ENCODE measurements at regions not wholly inside any gene's neighbourhood (a gene's known extent, or its start where the extent isn't known, plus 50 kb on each side); places are given as distances from the start of the nearest gene placed in this dataset.

- TF ChIP-seq GATA3 (IDR thresholded peaks at IDR 0.05; ENCODE audit: low read depth, low read length) (no peak), GATA2 (IDR thresholded peaks at IDR 0.05; ENCODE audit: low read depth, low read length) (no peak)
Observed at GRCh38 chr13:70985371-70985770, 877.1 kb upstream of the KLHL1 start.

- TF ChIP-seq GATA3 (IDR thresholded peaks at IDR 0.05; ENCODE audit: low read depth, low read length): no peak
- TF ChIP-seq GATA2 (IDR thresholded peaks at IDR 0.05; ENCODE audit: low read depth, low read length): no peak
Observed at GRCh38 chr13:70969321-70969720, 861.1 kb upstream of the KLHL1 start.

- TF ChIP-seq GATA2 (IDR thresholded peaks at IDR 0.05; ENCODE audit: low read depth, low read length) (no peak), GATA3 (IDR thresholded peaks at IDR 0.05; ENCODE audit: low read depth, low read length) (no peak)
Observed at GRCh38 chr13:70967564-70967963, 859.3 kb upstream of the KLHL1 start.

- no peak for TF ChIP-seq GATA2 (IDR thresholded peaks at IDR 0.05; ENCODE audit: low read depth, low read length)
- TF ChIP-seq GATA3 (IDR thresholded peaks at IDR 0.05; ENCODE audit: low read depth, low read length): no peak
Observed at GRCh38 chr13:70964874-70965273, 856.6 kb upstream of the KLHL1 start.

- TF ChIP-seq GATA2 (IDR thresholded peaks at IDR 0.05; ENCODE audit: low read depth, low read length): no peak
- TF ChIP-seq GATA3 (IDR thresholded peaks at IDR 0.05; ENCODE audit: low read depth, low read length): no peak
Observed at GRCh38 chr13:70964124-70964523, 855.9 kb upstream of the KLHL1 start.

GRCh38 chr13:70960841-70961443 is 852.7 kb upstream of the KLHL1 start:
- TF ChIP-seq GATA3 (IDR thresholded peaks at IDR 0.05; ENCODE audit: low read depth, low read length) (no peak), GATA2 (IDR thresholded peaks at IDR 0.05; ENCODE audit: low read depth, low read length) (no peak)

- no peak for TF ChIP-seq GATA3 (IDR thresholded peaks at IDR 0.05; ENCODE audit: low read depth, low read length)
- TF ChIP-seq GATA2 (IDR thresholded peaks at IDR 0.05; ENCODE audit: low read depth, low read length): no peak
Observed at GRCh38 chr13:70959035-70959775, 851.0 kb upstream of the KLHL1 start.

- no peak for TF ChIP-seq GATA3 (IDR thresholded peaks at IDR 0.05; ENCODE audit: low read depth, low read length)
- no peak for TF ChIP-seq GATA2 (IDR thresholded peaks at IDR 0.05; ENCODE audit: low read depth, low read length)
Observed at GRCh38 chr13:70955887-70956286, 847.6 kb upstream of the KLHL1 start.

- TF ChIP-seq GATA2 (IDR thresholded peaks at IDR 0.05; ENCODE audit: low read depth, low read length): no peak
- TF ChIP-seq GATA3 (IDR thresholded peaks at IDR 0.05; ENCODE audit: low read depth, low read length): no peak
Observed at GRCh38 chr13:70950664-70951063, 842.4 kb upstream of the KLHL1 start.

- TF ChIP-seq GATA2 (IDR thresholded peaks at IDR 0.05; ENCODE audit: low read depth, low read length): no peak
- TF ChIP-seq GATA3 (IDR thresholded peaks at IDR 0.05; ENCODE audit: low read depth, low read length): no peak
Observed at GRCh38 chr13:70945506-70945905, 837.3 kb upstream of the KLHL1 start.

- TF ChIP-seq GATA3 (IDR thresholded peaks at IDR 0.05; ENCODE audit: low read depth, low read length) (no peak), GATA2 (IDR thresholded peaks at IDR 0.05; ENCODE audit: low read depth, low read length) (no peak)
Observed at GRCh38 chr13:70941454-70941853, 833.2 kb upstream of the KLHL1 start.

- TF ChIP-seq GATA3 (IDR thresholded peaks at IDR 0.05; ENCODE audit: low read depth, low read length) (no peak), GATA2 (IDR thresholded peaks at IDR 0.05; ENCODE audit: low read depth, low read length) (no peak)
Observed at GRCh38 chr13:70938462-70938861, 830.2 kb upstream of the KLHL1 start.

- TF ChIP-seq GATA3 (IDR thresholded peaks at IDR 0.05; ENCODE audit: low read depth, low read length) (no peak), GATA2 (IDR thresholded peaks at IDR 0.05; ENCODE audit: low read depth, low read length) (no peak)
Observed at GRCh38 chr13:70932511-70932910, 824.3 kb upstream of the KLHL1 start.

- no peak for TF ChIP-seq GATA2 (IDR thresholded peaks at IDR 0.05; ENCODE audit: low read depth, low read length)
- no peak for TF ChIP-seq GATA3 (IDR thresholded peaks at IDR 0.05; ENCODE audit: low read depth, low read length)
Observed at GRCh38 chr13:70923863-70924752, 815.9 kb upstream of the KLHL1 start.
